ENCODE measurements at regions not wholly inside any gene's neighbourhood (a gene's known extent, or its start where the extent isn't known, plus 50 kb on each side); places are given as distances from the start of the nearest gene placed in this dataset.

- no peak for DNase-seq
Measured at GRCh38 chr4:61070269-61070668, 129.9 kb upstream of the ADGRL3 start.

GRCh38 chr4:61079427-61079826 is 120.7 kb upstream of the ADGRL3 start:
- no peak for DNase-seq

DNA sequence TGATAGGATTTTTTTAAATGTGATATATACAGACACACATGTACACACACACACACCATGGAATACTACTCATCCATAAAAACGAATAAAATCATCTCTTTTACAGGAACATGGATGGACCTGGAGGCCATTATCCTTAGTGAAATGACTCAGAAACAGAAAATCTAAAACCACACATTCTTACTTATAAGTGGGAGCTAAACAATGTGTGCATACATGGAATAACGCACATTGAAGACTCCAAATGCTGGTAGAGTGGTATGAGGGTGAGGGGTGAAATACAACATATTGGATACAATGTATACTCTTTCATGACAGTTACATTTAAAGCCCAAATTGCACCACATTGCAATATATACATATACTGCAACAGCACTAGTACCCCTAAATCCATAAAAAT is 120.2 kb upstream of the ADGRL3 start:
- no peak for DNase-seq

GRCh38 chr4:61085534-61085933 is 114.6 kb upstream of the ADGRL3 start:
- no peak for DNase-seq

- no peak for DNase-seq
Measured at GRCh38 chr4:61086357-61086756, 113.8 kb upstream of the ADGRL3 start.

DNA sequence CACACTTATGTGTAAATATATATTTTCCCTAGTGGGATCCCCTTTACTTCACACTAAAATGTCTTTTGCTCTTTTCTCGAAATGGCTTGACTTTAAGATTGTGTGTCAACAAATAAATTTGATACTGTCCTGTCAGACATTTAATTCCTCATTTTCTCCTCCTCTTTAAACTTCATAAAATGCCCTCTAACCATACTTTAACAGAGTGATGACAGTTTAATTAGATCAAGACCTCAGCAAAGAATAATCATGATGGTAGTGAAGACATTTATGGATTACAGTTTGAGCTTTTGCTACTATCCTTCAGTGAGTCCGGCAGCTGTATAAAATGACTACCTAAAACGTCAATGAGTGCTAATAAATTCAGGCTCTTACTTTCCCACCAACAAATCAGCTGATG is 113.1 kb upstream of the ADGRL3 start:
- no peak for DNase-seq

DNA sequence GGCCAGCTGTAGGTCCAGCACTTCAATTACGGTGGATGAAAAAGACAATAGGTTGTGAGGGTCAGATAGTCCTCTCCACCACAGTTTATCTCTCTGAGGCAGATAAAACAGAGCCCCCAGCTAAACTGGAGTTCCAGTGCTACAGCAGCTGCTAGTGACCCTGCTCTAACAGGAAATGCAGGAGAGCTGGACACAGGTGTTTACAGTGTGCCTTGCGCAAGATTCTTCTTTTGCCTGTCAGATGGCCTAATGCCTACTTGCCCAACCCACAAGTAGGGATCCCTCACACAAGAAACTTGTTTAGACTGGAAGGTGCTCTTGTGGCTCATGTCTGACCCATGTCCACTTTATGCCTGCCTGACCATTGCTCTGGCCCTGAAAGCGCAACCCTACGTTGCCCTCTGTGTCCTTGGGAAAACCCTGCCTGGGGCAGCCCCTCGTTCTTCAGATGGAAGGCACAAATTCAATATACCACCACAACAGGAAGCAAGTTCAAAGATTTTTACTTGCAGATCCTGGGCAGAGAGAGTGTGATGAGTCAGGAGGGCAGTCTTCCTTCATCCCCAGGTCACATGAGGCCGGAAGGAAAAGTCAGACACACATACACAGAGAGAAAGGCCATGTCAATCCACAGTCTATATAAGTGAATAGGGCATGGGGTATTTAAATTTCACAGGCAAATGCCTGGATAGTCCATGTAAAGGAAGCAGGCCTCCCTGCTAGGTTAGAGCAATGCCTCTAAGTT is 105.1 kb upstream of the ADGRL3 start:
- no peak for DNase-seq

GRCh38 chr4:61128682-61129081 is 71.4 kb upstream of the ADGRL3 start:
- DNase-seq: peak in 1 of 2 experiments; percentile 78

GRCh38 chr4:61129971-61130370 is 70.2 kb upstream of the ADGRL3 start:
- no peak for DNase-seq

GRCh38 chr4:61143461-61143860 is 56.7 kb upstream of the ADGRL3 start:
- DNase-seq: no peak

GRCh38 chr4:61149278-61149677 is 50.8 kb upstream of the ADGRL3 start:
- DNase-seq: no peak

Data from NCI-H2081 (cell line).